Coronary artery (tissue), 2 donors: ENCODE measurements at regions not wholly inside any gene's neighbourhood (a gene's known extent, or its start where the extent isn't known, plus 50 kb on each side); places are given as distances from the start of the nearest gene placed in this dataset.

ENCODE experiments used
- DNase-seq: peaks from one replicate; pipeline ENCODE4 v3.0.0-alpha.2; 2017; ENCODE audit warnings: low spot score
- H3K27ac ChIP-seq, 2 donors: fragments of 200-600 bp; sonication (generic); one replicate each; pipeline ENCODE4 v1.5.1; 2016 to 2019
- H3K4me3 ChIP-seq: fragments of 200-600 bp; sonication (generic); 2 replicates; pipeline ENCODE4 v1.5.1; 2016; ENCODE audit warnings: mild to moderate bottlenecking, moderate library complexity
- CTCF ChIP-seq: fragments of 200-600 bp; sonication (generic); IDR thresholded peaks from one replicate; pipeline ENCODE4 v1.5.1; 2019; ENCODE audit warnings: antibody characterized with exemption

GRCh38 chr10:29920408-29921070, 138.8 kb downstream of the JCAD start:
- Histone ChIP-seq H3K4me3 (peak overlapping the region; percentile 47), H3K27ac (peak overlapping the region; percentile 39 to 68)
- no peak for DNase-seq
- TF ChIP-seq CTCF = no peak

- H3K27ac ChIP-seq = no peak overlapping the region
- no peak overlapping the region for H3K4me3 ChIP-seq
- no peak for DNase-seq
- TF ChIP-seq CTCF = no peak
Observed at GRCh38 chr10:29918623-29919400, 140.6 kb downstream of the JCAD start.

DNA sequence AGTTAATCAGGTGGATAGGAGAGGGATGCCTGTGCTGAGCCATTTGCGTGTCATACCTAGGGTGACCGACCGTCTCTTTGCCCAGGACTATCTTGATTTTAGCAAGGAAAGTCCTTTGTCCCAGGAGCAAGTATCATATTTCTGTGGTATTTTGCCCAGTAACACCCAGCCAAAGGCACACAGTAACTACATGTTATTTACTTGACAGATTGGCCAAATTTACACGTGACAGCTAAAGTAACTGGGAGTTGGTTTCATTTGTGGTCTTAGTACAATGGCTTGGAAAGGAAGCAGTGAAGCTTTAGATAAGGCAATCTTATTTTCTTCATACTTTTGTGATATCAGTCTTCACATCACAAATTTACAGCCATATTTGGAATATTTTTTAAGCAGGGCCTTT, 142.1 kb downstream of the JCAD start:
- no peak for DNase-seq
- no peak for TF ChIP-seq CTCF
- Histone ChIP-seq H3K4me3 (no peak overlapping the region), H3K27ac (no peak overlapping the region)

- no peak for TF ChIP-seq CTCF
- Histone ChIP-seq H3K4me3 (no peak overlapping the region), H3K27ac (no peak overlapping the region)
- no peak for DNase-seq
Observed at GRCh38 chr10:29916669-29917068, 142.7 kb downstream of the JCAD start.

GRCh38 chr10:29914986-29915785, 144.2 kb downstream of the JCAD start:
- H3K27ac ChIP-seq = no peak overlapping the region
- no peak overlapping the region for H3K4me3 ChIP-seq
- DNase-seq = no peak
- TF ChIP-seq CTCF = no peak

- H3K27ac ChIP-seq = no peak overlapping the region
- TF ChIP-seq CTCF = no peak
Observed at GRCh38 chr10:29908962-29909361, 150.4 kb downstream of the JCAD start.

More at GRCh38 chr10:29908962-29909361, 150.4 kb downstream of the JCAD start:
- DNase-seq = no peak
- no peak overlapping the region for H3K4me3 ChIP-seq
